ENCODE measurements at regions not wholly inside any gene's neighbourhood (a gene's known extent, or its start where the extent isn't known, plus 50 kb on each side); places are given as distances from the start of the nearest gene placed in this dataset.

GRCh38 chr18:35770376-35771014, 189.0 kb downstream of the GALNT1 start:
- Histone ChIP-seq H3K27me3 (no peaks in the 10 kb centered on the region), H3K4me3 (no peak overlapping the region), H3K9me3 (no peaks in the 10 kb centered on the region), H3K36me3 (no peaks in the 10 kb centered on the region), H3K27ac (no peak overlapping the region), H3K4me1 (no peaks in the 10 kb centered on the region)
- intact Hi-C loops (cut with DNase I), result no loop called here
- ATAC-seq (no peak), DNase-seq (no peak)
- TF ChIP-seq CTCF (IDR thresholded peaks at IDR 0.05), result no peak

GRCh38 chr18:35771172-35771571, 189.6 kb downstream of the GALNT1 start:
- Histone ChIP-seq H3K36me3 (no peaks in the 10 kb centered on the region), H3K4me1 (no peaks in the 10 kb centered on the region), H3K27ac (no peak overlapping the region), H3K27me3 (no peaks in the 10 kb centered on the region), H3K9me3 (no peaks in the 10 kb centered on the region), H3K4me3 (no peak overlapping the region)
- no peak for ATAC-seq
- intact Hi-C loops (cut with DNase I), result no loop called here
- no peak for DNase-seq
- TF ChIP-seq CTCF (IDR thresholded peaks at IDR 0.05), result no peak

GRCh38 chr18:35775887-35776286, 194.3 kb downstream of the GALNT1 start:
- no peak for ATAC-seq
- no peak overlapping the region for H3K27ac ChIP-seq
- no peaks in the 10 kb centered on the region for H3K36me3 ChIP-seq
- H3K4me1 ChIP-seq, result no peaks in the 10 kb centered on the region
- H3K9me3 ChIP-seq, result no peaks in the 10 kb centered on the region
- TF ChIP-seq CTCF (IDR thresholded peaks at IDR 0.05), result no peak
- no peak overlapping the region for H3K4me3 ChIP-seq
- H3K27me3 ChIP-seq, result no peaks in the 10 kb centered on the region
- DNase-seq, result no peak
- intact Hi-C loops (cut with DNase I), result no loop called here

GRCh38 chr18:35776473-35776872, 194.9 kb downstream of the GALNT1 start:
- H3K9me3 ChIP-seq, result no peaks in the 10 kb centered on the region
- no peaks in the 10 kb centered on the region for H3K36me3 ChIP-seq
- no peak for TF ChIP-seq CTCF (IDR thresholded peaks at IDR 0.05)
- no peaks in the 10 kb centered on the region for H3K27me3 ChIP-seq
- no peak overlapping the region for H3K4me3 ChIP-seq
- DNase-seq (no peak), ATAC-seq (no peak)
- no peaks in the 10 kb centered on the region for H3K4me1 ChIP-seq
- intact Hi-C loops (cut with DNase I), result no loop called here
- no peak overlapping the region for H3K27ac ChIP-seq

- Histone ChIP-seq H3K36me3 (no peaks in the 10 kb centered on the region), H3K4me1 (no peaks in the 10 kb centered on the region), H3K27me3 (no peaks in the 10 kb centered on the region), H3K4me3 (no peak overlapping the region), H3K9me3 (no peaks in the 10 kb centered on the region), H3K27ac (no peak overlapping the region)
- DNase-seq (no peak), ATAC-seq (no peak)
- TF ChIP-seq CTCF (IDR thresholded peaks at IDR 0.05), result no peak
- intact Hi-C loops (cut with DNase I), result no loop called here
Observed at GRCh38 chr18:35777039-35777438, 195.4 kb upstream of the RMP24 start.
